RWPE2 (cell line): ENCODE measurements at regions not wholly inside any gene's neighbourhood (a gene's known extent, or its start where the extent isn't known, plus 50 kb on each side); places are given as distances from the start of the nearest gene placed in this dataset.

Experiments used
- ATAC-seq: fragments of 200-7000 bp; cut with Tn5 transposase; 3 replicates; pipeline ENCODE4 v1.9.1; 2021; ENCODE audit warnings: low read depth
- DNase-seq: peaks from one replicate; pipeline ENCODE4 v3.0.0-alpha.2; 2020; ENCODE audit warnings: low spot score
- H3K27ac ChIP-seq: fragments of 450-650 bp; 2 replicates; pipeline ENCODE4 v1.5.1; 2017; ENCODE audit warnings: mild to moderate bottlenecking; ENCODE audit not compliant: poor library complexity, severe bottlenecking
- H3K27me3 ChIP-seq: fragments of 250-450 bp; sonication (Bioruptor Pico); 2 replicates; pipeline ENCODE4 v1.5.1; 2021; ENCODE audit warnings: mild to moderate bottlenecking, moderate library complexity; ENCODE audit not compliant: insufficient read depth, poor library complexity, severe bottlenecking
- H3K36me3 ChIP-seq: fragments of 250-450 bp; sonication (Bioruptor Pico); 2 replicates; pipeline ENCODE4 v1.5.1; 2020; ENCODE audit warnings: low read depth, mild to moderate bottlenecking, moderate library complexity
- H3K4me1 ChIP-seq: fragments of 250-450 bp; sonication (Bioruptor Pico); 2 replicates; pipeline ENCODE4 v1.5.1; 2021; ENCODE audit warnings: mild to moderate bottlenecking, moderate library complexity; ENCODE audit not compliant: insufficient read depth, poor library complexity, severe bottlenecking
- H3K4me3 ChIP-seq: fragments of 250-450 bp; sonication (Bioruptor Pico); 2 replicates; pipeline ENCODE4 v1.5.1; 2021; ENCODE audit warnings: mild to moderate bottlenecking, moderate library complexity; ENCODE audit not compliant: severe bottlenecking
- H3K9me3 ChIP-seq: fragments of 250-450 bp; sonication (Bioruptor Pico); 2 replicates; pipeline ENCODE4 v1.5.1; 2021; ENCODE audit warnings: mild to moderate bottlenecking, moderate library complexity; ENCODE audit not compliant: severe bottlenecking
- CTCF ChIP-seq: fragments of 450-650 bp; IDR thresholded peaks from one replicate; pipeline ENCODE4 v1.5.1; 2017; ENCODE audit warnings: mild to moderate bottlenecking, moderate library complexity; ENCODE audit not compliant: poor library complexity, severe bottlenecking

- Histone ChIP-seq H3K36me3 (no peaks in the 10 kb centered on the region), H3K4me3 (no peak overlapping the region), H3K4me1 (peaks cover 12% of the 10 kb centered on the region), H3K27ac (peak overlapping the region; percentile 30), H3K9me3 (peaks cover 18% of the 10 kb centered on the region), H3K27me3 (peaks cover 17% of the 10 kb centered on the region)
- ATAC-seq (no peak), DNase-seq (no peak)
- TF ChIP-seq CTCF, result no peak
These were observed 190.8 kb downstream of the BMP7 start for GRCh38 chr20:57075603-57076002.

GRCh38 chr20:57076152-57076652 is 190.2 kb downstream of the BMP7 start:
- Histone ChIP-seq H3K27me3 (peaks cover 11% of the 10 kb centered on the region), H3K36me3 (no peaks in the 10 kb centered on the region), H3K4me1 (peaks cover 12% of the 10 kb centered on the region), H3K9me3 (peaks cover 18% of the 10 kb centered on the region), H3K4me3 (no peak overlapping the region), H3K27ac (peak overlapping the region; percentile 30)
- no peak for TF ChIP-seq CTCF
- ATAC-seq (peak; percentile 82), DNase-seq (peak; percentile 91)

- DNase-seq (no peak), ATAC-seq (no peak)
- TF ChIP-seq CTCF, result no peak
- peak overlapping the region; percentile 30 for H3K27ac ChIP-seq
- H3K4me3 ChIP-seq, result no peak overlapping the region
- peaks cover 12% of the 10 kb centered on the region for H3K4me1 ChIP-seq
- no peaks in the 10 kb centered on the region for H3K36me3 ChIP-seq
- peaks cover 18% of the 10 kb centered on the region for H3K9me3 ChIP-seq
- peaks cover 3% of the 10 kb centered on the region for H3K27me3 ChIP-seq
These were observed 189.5 kb downstream of the BMP7 start for GRCh38 chr20:57076951-57077350.

- H3K27ac ChIP-seq, result no peak overlapping the region
- H3K4me1 ChIP-seq, result peaks cover 12% of the 10 kb centered on the region
These were observed 188.3 kb downstream of the BMP7 start for GRCh38 chr20:57078116-57078515.

More at GRCh38 chr20:57078116-57078515, 188.3 kb downstream of the BMP7 start:
- TF ChIP-seq CTCF, result no peak
- peaks cover 18% of the 10 kb centered on the region for H3K9me3 ChIP-seq
- no peaks in the 10 kb centered on the region for H3K27me3 ChIP-seq
- no peak overlapping the region for H3K4me3 ChIP-seq
- no peaks in the 10 kb centered on the region for H3K36me3 ChIP-seq
- DNase-seq, result no peak
- no peak for ATAC-seq
